ENCODE measurements at regions not wholly inside any gene's neighbourhood (a gene's known extent, or its start where the extent isn't known, plus 50 kb on each side); places are given as distances from the start of the nearest gene placed in this dataset.

GRCh38 chr1:37325010-37325409 is 149.4 kb upstream of the ZC3H12A start:
- Histone ChIP-seq H3K27ac (ENCODE audit: low read depth in 1 of 2, low read length in 1 of 2) (no peak overlapping the region), H3K4me1 (ENCODE audit: control insufficient read depth in 5 of 5, insufficient read depth in 5 of 5, low read length in 5 of 5) (no peaks in the 10 kb centered on the region), H3K4me3 (no peak overlapping the region), H3K9me3 (ENCODE audit: control insufficient read depth in 4 of 4, insufficient read depth in 3 of 4, low read length in 3 of 4) (peaks cover 0 to 11% (median 2%) of the 10 kb centered on the region in 4 donors), H3K9ac (ENCODE audit: insufficient read depth in 1 of 2, low read length in 2 of 2) (no peak overlapping the region), H3K27me3 (ENCODE audit: control insufficient read depth in 3 of 3, insufficient read depth in 3 of 3, low read length in 2 of 3) (peaks cover 0 to 3% (median 0%) of the 10 kb centered on the region in 3 donors), H3K36me3 (ENCODE audit: control insufficient read depth in 4 of 4, insufficient read depth in 4 of 4, low read length in 4 of 4) (no peaks in the 10 kb centered on the region)
- 71 to 80% methylated on average over 2 of the region's 2 CpGs for WGBS, 2 donors
- TF ChIP-seq, protein P1, sequence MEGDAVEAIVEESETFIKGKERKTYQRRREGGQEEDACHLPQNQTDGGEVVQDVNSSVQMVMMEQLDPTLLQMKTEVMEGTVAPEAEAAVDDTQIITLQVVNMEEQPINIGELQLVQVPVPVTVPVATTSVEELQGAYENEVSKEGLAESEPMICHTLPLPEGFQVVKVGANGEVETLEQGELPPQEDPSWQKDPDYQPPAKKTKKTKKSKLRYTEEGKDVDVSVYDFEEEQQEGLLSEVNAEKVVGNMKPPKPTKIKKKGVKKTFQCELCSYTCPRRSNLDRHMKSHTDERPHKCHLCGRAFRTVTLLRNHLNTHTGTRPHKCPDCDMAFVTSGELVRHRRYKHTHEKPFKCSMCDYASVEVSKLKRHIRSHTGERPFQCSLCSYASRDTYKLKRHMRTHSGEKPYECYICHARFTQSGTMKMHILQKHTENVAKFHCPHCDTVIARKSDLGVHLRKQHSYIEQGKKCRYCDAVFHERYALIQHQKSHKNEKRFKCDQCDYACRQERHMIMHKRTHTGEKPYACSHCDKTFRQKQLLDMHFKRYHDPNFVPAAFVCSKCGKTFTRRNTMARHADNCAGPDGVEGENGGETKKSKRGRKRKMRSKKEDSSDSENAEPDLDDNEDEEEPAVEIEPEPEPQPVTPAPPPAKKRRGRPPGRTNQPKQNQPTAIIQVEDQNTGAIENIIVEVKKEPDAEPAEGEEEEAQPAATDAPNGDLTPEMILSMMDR (IDR thresholded peaks at IDR 0.05; ENCODE audit: control extremely low read depth, extremely low read depth): no peak
- ATAC-seq (ENCODE audit: insufficient read depth, low FRiP score) (no peak), DNase-seq (no peak)

DNA sequence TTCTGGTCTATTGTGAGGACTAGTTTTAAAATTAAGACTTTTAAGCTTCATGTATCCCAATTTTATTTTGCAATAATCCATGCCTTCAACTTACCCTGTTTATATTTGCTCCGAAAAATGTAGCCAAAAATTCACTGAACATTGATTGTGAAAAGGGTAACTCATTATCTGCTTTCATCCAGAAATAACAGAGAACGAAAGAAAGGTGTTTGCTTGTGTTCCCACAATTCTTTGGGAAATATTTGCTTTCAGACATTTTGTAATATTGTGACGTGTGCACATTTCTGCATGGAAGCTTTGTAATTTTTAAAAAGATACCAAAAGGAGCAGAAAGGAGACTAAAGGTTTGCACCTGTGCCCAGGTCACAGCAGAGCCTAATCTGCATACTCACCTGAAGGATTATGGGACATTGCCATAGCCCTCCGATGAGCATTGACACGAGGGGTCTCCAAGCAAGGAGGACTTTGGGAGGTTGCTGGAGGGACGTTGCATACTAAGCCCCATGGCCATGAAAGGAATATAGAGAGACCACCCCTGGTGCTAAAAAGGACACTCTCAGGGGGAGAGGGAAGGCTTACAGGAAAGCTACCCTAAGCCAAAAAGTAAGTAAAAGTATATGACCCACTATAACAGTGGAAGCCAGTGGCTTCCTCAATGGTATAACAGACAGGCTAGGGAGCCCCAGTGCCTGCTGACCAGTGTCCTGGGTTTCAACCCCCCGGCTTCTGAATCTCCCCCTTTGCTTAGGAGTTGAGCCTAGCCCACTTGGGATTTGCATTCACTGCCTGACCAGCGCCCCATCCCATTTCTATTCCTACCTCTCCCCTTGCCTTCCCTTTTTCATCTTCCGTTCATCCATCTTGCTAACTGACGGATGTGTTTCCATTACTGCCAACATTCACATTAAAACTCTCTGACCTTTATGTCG is 148.6 kb upstream of the ZC3H12A start:
- Histone ChIP-seq H3K9ac (ENCODE audit: insufficient read depth in 1 of 2, low read length in 2 of 2) (no peak overlapping the region), H3K36me3 (ENCODE audit: control insufficient read depth in 4 of 4, insufficient read depth in 4 of 4, low read length in 4 of 4) (no peaks in the 10 kb centered on the region), H3K27ac (ENCODE audit: low read depth in 1 of 2, low read length in 1 of 2) (no peak overlapping the region), H3K27me3 (ENCODE audit: control insufficient read depth in 3 of 3, insufficient read depth in 3 of 3, low read length in 2 of 3) (peaks cover 0 to 3% (median 0%) of the 10 kb centered on the region in 3 donors), H3K4me3 (no peak overlapping the region), H3K4me1 (ENCODE audit: control insufficient read depth in 5 of 5, insufficient read depth in 5 of 5, low read length in 5 of 5) (no peaks in the 10 kb centered on the region), H3K9me3 (ENCODE audit: control insufficient read depth in 4 of 4, insufficient read depth in 3 of 4, low read length in 3 of 4) (peaks cover 0 to 11% (median 2%) of the 10 kb centered on the region in 4 donors)
- 48 to 58% methylated on average over 11 of the region's 11 CpGs for WGBS, 2 donors
- DNase-seq (no peak), ATAC-seq (ENCODE audit: insufficient read depth, low FRiP score) (no peak)
- TF ChIP-seq, protein P1 (IDR thresholded peaks at IDR 0.05; ENCODE audit: control extremely low read depth, extremely low read depth): no peak

DNA sequence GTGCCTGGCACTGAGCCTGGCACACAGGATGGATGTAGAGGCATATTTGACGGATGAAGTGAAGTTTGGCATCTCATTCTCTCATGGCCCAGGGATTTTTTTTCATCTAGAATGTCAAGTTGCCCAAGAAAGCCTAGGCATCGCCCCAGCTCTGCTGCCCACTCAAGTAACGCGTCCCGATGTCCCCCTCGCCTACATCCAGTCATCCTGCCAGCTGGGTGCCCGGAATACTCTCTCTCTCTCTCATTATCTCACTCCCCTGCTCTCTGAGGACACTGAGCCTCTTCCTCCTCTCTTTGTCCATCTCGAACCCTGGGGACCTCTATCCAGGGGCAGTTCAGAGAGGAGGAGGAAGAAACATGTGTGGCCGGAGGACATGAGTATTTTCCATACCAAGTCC is 142.3 kb upstream of the ZC3H12A start:
- Histone ChIP-seq H3K9me3 (ENCODE audit: control insufficient read depth in 4 of 4, insufficient read depth in 3 of 4, low read length in 3 of 4) (peaks cover 0 to 7% (median 3%) of the 10 kb centered on the region in 4 donors), H3K36me3 (ENCODE audit: control insufficient read depth in 4 of 4, insufficient read depth in 4 of 4, low read length in 4 of 4) (no peaks in the 10 kb centered on the region), H3K27me3 (ENCODE audit: control insufficient read depth in 3 of 3, insufficient read depth in 3 of 3, low read length in 2 of 3) (peaks cover 0 to 4% (median 0%) of the 10 kb centered on the region in 3 donors), H3K4me1 (ENCODE audit: control insufficient read depth in 5 of 5, insufficient read depth in 5 of 5, low read length in 5 of 5) (no peaks in the 10 kb centered on the region), H3K27ac (ENCODE audit: low read depth in 1 of 2, low read length in 1 of 2) (no peak overlapping the region), H3K4me3 (no peak overlapping the region), H3K9ac (ENCODE audit: insufficient read depth in 1 of 2, low read length in 2 of 2) (no peak overlapping the region)
- DNase-seq (no peak), ATAC-seq (ENCODE audit: insufficient read depth, low FRiP score) (no peak)
- 83 to 88% methylated on average over 9 of the region's 9 CpGs for WGBS, 2 donors
- TF ChIP-seq, protein P1 (IDR thresholded peaks at IDR 0.05; ENCODE audit: control extremely low read depth, extremely low read depth): no peak

Measured in lung (tissue), 11 donors.